HG03139 (cell line): ENCODE measurements at regions not wholly inside any gene's neighbourhood (a gene's known extent, or its start where the extent isn't known, plus 50 kb on each side); places are given as distances from the start of the nearest gene placed in this dataset.

ENCODE experiments used
- ATAC-seq: cut with Tn5 transposase; IDR thresholded peaks from one replicate; pipeline ENCODE4 v1.9.1; 2021; ENCODE audit not compliant: unreplicated experiment

DNA sequence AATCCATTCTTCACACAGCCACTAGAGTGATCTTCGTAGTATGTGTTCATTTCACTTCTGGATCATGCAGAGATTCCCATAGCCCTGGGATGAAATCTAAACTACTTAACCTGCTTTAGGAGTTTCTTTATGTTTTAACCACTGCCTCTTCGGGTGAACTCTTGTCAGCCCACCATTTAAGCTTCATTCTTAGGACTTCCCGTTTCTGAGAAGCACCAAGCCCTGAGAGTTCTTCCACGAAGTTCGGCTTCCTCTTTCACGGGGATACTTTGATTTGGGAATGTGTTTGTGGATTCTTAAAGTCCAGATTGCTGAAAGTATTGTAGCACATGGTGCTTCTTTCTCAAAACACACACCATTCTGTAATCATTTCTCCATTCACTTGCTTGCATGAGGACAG, 205.0 kb downstream of the UBE2E3 start:
- ATAC-seq, result no peak

DNA sequence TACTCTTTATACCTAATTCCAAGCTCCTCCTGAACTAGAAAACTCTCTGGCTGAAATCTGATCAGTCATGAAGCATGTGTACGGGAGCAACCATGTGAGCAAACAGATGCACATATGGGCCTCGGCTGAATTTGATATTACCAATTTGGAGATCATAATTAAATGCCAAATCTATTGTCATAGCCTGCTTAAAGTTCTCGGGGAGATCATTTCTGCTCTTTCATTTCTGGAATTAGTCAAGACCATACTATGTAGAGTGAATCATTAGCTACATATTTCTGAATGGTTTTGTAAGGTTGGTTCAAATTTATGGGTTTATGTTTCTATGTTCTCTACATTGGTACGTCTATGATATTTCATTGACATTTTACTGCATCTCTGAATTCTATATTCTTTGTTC, 205.5 kb downstream of the UBE2E3 start:
- no peak for ATAC-seq

- ATAC-seq, result no peak
Observed at GRCh38 chr2:181188605-181189004, 208.2 kb downstream of the UBE2E3 start.

GRCh38 chr2:181189951-181190350, 209.5 kb downstream of the UBE2E3 start:
- ATAC-seq, result no peak

DNA sequence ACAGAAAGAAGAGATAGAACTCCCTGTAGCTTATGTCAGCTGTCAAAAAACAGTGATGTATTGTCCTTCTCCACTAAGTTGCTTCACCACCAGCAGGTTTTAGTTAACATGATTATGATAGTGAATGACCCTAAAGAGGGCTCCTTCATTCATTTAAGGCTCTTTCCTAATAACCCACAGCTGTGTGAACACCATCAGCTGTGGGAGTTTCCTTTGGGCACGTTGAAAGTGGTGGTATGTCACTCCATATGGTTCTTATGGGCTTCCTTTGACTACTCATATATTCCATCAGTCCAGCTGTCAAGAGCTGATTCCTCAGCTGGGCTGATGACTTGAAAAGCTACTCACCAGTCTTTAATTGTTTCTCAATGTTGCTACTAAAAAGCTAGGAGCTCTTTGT, 210.3 kb downstream of the UBE2E3 start:
- ATAC-seq, result no peak

DNA sequence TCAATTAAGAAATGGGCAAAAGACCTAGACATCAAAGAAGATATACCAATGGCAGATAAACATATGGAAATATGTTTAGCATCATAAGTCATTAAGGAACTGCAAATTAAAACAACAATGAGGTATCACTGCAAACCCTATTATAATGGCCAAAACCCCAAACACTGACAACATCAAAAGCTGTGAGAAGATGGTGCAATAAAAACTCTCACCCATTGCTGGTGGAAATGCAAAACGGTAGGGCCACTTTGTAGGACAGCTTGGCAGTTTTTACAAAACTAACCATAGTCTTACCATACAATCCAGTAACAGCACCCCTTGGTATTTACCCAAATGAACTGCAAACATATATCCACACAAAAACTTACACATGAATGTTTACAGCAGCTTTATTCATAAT, 213.1 kb downstream of the UBE2E3 start:
- no peak for ATAC-seq

- ATAC-seq, result no peak
Observed at GRCh38 chr2:181196401-181196800, 216.0 kb downstream of the UBE2E3 start.

- ATAC-seq, result no peak
Observed at GRCh38 chr2:181197140-181197760, 216.8 kb downstream of the UBE2E3 start.

- no peak for ATAC-seq
Observed at GRCh38 chr2:181198183-181198864, 217.9 kb downstream of the UBE2E3 start.

- no peak for ATAC-seq
Observed at GRCh38 chr2:181203412-181203811, 223.0 kb downstream of the UBE2E3 start.

DNA sequence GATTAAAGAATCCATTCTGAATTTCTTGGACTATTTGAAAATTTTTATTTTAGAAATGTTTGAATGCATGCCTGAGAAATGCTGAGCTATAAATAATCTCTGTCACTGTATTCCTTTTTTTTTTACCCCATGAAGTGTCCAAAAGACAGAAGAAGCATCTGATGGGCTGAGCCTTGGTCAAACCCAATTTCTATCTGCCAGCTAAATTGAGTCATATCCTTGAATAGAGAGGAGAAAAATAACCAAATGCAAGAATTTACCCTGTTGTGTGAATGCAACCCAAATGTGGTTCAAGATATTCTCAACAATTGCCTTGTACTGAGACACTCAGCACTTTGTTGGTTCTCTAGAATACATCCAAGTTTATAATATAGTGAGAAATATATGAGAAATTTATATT, 223.5 kb downstream of the UBE2E3 start:
- no peak for ATAC-seq

- no peak for ATAC-seq
Observed at GRCh38 chr2:181218401-181218821, 238.0 kb downstream of the UBE2E3 start.

DNA sequence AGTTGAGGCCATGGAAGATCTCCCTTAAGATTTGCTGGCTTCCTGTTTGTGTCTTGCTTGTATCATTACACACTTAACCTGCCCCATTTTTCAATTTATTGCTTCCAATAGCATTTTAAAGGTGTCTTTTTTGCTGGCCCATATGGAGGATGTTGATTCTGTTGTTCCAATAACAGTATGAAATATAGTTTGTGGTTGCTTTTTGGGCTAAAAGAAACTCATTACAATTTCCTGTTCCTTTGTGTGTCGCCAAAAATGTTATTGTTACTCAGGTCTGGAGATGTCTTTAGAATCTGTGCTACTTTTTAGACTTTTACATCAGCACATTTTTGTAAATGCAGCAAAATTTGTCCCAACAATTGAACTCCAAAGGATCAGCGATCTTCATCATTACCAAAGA, 234.0 kb upstream of the ITGA4 start:
- ATAC-seq, result no peak

DNA sequence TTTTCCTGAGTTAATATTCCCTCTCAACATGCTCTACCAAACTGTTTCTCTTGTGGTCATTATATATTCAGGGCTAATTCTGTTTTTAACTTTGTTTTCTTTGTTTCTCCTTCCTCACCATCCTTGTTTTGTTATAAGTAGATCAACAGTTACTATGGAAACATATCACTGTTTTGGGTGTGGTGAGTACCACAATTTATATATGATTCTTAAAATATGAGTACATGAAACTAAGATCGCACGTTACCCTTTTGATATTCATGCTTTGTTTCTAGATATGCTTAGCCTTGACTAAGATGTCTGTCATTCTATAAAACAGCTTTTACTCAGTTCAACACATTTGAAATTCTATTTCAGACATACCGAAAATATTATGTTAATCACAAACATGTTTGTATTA, 232.3 kb upstream of the ITGA4 start:
- ATAC-seq, result no peak

- no peak for ATAC-seq
Observed at GRCh38 chr2:181228661-181229060, 228.5 kb upstream of the ITGA4 start.

DNA sequence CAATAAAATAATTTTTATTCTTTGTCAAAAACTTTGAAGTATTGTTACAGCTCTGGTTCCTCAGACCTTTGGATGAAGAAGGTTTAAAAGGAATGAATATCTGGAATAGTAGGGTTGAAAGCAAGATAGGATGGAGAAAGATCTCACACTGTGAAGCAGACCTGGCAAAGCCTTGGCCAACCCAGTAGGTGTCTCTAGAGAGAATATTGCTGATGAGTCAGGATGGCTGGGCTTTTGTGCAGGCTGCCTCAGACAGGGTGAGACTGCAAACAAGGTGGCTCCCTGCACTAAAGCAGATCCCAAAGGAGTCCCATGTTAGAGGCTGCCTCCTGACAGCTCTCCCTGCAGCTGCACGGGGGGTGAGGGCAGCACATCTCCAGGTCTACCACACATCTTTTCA, 226.0 kb upstream of the ITGA4 start:
- ATAC-seq, result no peak

DNA sequence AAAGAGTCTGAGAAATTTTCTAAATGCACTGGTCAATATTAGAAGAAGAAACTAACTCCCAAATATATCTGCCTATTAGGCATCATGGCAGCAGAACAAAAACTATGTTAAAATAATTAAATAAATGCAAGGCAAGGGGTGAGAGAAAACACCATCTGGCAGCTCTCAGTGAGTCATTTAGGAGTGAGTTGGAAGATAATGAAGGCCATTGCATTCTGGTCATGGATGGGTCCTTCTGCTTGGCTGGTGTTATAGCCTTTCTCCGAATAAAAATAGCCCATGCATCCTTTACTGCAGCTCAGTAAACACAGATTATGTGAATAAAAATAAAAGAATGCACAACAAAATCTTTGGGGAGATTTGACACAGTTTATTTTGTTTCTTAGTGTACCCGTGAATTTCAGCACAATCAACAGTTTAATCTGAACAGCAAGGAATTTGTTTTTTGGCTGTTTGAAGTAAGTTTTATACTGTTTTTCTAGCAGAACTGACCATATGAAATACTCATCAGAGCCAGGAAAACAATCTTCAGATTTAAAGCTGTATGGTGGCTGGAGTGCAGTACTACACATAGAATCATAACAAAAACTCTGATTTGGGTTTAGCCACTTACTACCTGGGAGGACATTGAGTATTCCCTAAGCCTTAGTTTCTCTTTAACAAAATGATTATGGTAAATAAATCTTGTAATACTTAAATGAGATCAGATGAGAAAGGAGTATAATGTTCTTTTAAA, 225.1 kb upstream of the ITGA4 start:
- ATAC-seq, result no peak

- no peak for ATAC-seq
Observed at GRCh38 chr2:181234487-181234891, 222.7 kb upstream of the ITGA4 start.

- ATAC-seq, result no peak
Observed at GRCh38 chr2:181235011-181235410, 222.2 kb upstream of the ITGA4 start.

- ATAC-seq, result peak; percentile 95
Observed at GRCh38 chr2:181235683-181236459, 221.3 kb upstream of the ITGA4 start.

GRCh38 chr2:181239201-181239799, 217.9 kb upstream of the ITGA4 start:
- no peak for ATAC-seq
